ENCODE measurements at regions not wholly inside any gene's neighbourhood (a gene's known extent, or its start where the extent isn't known, plus 50 kb on each side); places are given as distances from the start of the nearest gene placed in this dataset.

DNA sequence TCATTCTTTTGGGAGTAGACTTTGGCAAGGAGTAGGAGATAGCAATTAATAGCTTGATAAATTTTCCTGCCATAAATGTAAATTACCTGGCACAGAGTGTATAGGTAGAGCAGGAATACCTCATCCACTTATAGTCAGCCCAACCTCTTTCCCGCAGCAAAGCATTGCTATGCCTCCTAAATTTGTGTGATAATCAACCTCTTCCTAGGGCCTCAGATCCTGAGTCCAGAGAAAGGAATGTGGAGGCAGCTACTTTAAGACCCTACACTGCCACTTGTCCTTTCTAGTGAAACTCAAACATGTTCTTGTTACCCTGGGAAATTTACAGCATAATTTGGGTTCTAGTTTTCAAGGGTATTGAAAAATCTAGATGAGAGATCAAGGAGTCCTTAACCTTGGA lies 919.0 kb downstream of the RAPGEF2 start:
- Histone ChIP-seq H3K4me2 (ENCODE audit: extremely low read depth, insufficient read depth, low read length) (no peak overlapping the region), H3K9ac (ENCODE audit: insufficient read depth, low read length) (no peak overlapping the region), H3K4me1 (ENCODE audit: control insufficient read depth, extremely low read depth, insufficient read depth, low read length) (no peaks in the 10 kb centered on the region), H3K4me3 (replicated peaks in 1 of 4; ENCODE audit: control extremely low read depth in 1 of 4, insufficient read depth in 1 of 4, low read depth in 3 of 4, low read length in 4 of 4) (no peak overlapping the region), H3K27ac (ENCODE audit: insufficient read depth, low read length) (no peak overlapping the region), H3K9me3 (ENCODE audit: control insufficient read depth, insufficient read depth, low read depth, low read length) (no peaks in the 10 kb centered on the region), H3K36me3 (ENCODE audit: control insufficient read depth, insufficient read depth, low read length) (no peaks in the 10 kb centered on the region), H3K27me3 (ENCODE audit: control insufficient read depth, insufficient read depth, low read length) (no peaks in the 10 kb centered on the region), H4K20me1 (ENCODE audit: control insufficient read depth, extremely low read depth, insufficient read depth, low read length) (no peaks in the 10 kb centered on the region), H3K79me2 (ENCODE audit: control insufficient read depth, insufficient read depth, low read length) (no peaks in the 10 kb centered on the region), H2AFZ (ENCODE audit: low read length) (no peak overlapping the region)
- DNase-seq (ENCODE audit: low read depth in 2 of 2) = no peak
- TF ChIP-seq, protein P1, sequence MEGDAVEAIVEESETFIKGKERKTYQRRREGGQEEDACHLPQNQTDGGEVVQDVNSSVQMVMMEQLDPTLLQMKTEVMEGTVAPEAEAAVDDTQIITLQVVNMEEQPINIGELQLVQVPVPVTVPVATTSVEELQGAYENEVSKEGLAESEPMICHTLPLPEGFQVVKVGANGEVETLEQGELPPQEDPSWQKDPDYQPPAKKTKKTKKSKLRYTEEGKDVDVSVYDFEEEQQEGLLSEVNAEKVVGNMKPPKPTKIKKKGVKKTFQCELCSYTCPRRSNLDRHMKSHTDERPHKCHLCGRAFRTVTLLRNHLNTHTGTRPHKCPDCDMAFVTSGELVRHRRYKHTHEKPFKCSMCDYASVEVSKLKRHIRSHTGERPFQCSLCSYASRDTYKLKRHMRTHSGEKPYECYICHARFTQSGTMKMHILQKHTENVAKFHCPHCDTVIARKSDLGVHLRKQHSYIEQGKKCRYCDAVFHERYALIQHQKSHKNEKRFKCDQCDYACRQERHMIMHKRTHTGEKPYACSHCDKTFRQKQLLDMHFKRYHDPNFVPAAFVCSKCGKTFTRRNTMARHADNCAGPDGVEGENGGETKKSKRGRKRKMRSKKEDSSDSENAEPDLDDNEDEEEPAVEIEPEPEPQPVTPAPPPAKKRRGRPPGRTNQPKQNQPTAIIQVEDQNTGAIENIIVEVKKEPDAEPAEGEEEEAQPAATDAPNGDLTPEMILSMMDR (conservative IDR thresholded peaks at IDR 0.05 in 1 of 2, IDR thresholded peaks at IDR 0.05 in 1 of 2; ENCODE audit: low read depth in 1 of 2, low read length in 2 of 2) = no peak
- TF ChIP-seq EZH2 (IDR thresholded peaks at IDR 0.05; ENCODE audit: low read length, missing control alignments) = no peak

DNA sequence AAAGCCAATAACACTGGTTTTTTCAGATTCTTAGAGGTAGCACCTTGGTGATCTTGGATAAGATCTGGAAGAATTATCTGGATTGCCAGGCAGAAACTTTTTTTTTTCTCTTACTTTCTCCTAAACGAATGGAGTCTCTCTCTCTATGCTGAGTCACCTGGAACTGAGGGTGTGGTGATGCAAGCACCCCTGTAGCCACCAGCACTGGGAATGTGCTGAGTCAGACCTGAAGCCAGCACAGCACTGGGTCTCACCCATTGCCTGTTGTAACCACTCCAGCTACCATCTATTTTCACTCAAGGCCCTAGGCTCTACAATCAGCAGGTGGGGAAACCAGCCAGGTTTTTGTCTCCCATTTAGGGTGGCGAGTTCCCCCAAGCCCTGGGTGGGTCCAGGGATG lies 923.8 kb downstream of the RAPGEF2 start:
- no peak overlapping the region for H3K4me3 ChIP-seq (replicated peaks in 1 of 4; ENCODE audit: control extremely low read depth in 1 of 4, insufficient read depth in 1 of 4, low read depth in 3 of 4, low read length in 4 of 4)
- H3K9me3 ChIP-seq (ENCODE audit: control insufficient read depth, insufficient read depth, low read depth, low read length) = no peaks in the 10 kb centered on the region
- H3K36me3 ChIP-seq (ENCODE audit: control insufficient read depth, insufficient read depth, low read length) = no peaks in the 10 kb centered on the region
- H3K79me2 ChIP-seq (ENCODE audit: control insufficient read depth, insufficient read depth, low read length) = no peaks in the 10 kb centered on the region
- H3K4me1 ChIP-seq (ENCODE audit: control insufficient read depth, extremely low read depth, insufficient read depth, low read length) = no peaks in the 10 kb centered on the region
- peak in 1 of 2 donors; percentile 47 for DNase-seq (ENCODE audit: low read depth in 2 of 2)
- H3K4me2 ChIP-seq (ENCODE audit: extremely low read depth, insufficient read depth, low read length) = no peak overlapping the region
- H3K27ac ChIP-seq (ENCODE audit: insufficient read depth, low read length) = no peak overlapping the region
- H4K20me1 ChIP-seq (ENCODE audit: control insufficient read depth, extremely low read depth, insufficient read depth, low read length) = no peaks in the 10 kb centered on the region
- TF ChIP-seq EZH2 (IDR thresholded peaks at IDR 0.05; ENCODE audit: low read length, missing control alignments) = no peak
- TF ChIP-seq, protein P1 (conservative IDR thresholded peaks at IDR 0.05 in 1 of 2, IDR thresholded peaks at IDR 0.05 in 1 of 2; ENCODE audit: low read depth in 1 of 2, low read length in 2 of 2) = no peak
- H3K27me3 ChIP-seq (ENCODE audit: control insufficient read depth, insufficient read depth, low read length) = no peaks in the 10 kb centered on the region
- H3K9ac ChIP-seq (ENCODE audit: insufficient read depth, low read length) = no peak overlapping the region
- no peak overlapping the region for H2AFZ ChIP-seq (ENCODE audit: low read length)

GRCh38 chr4:160034501-160034900 lies 931.6 kb downstream of the RAPGEF2 start:
- H3K4me2 ChIP-seq (ENCODE audit: extremely low read depth, insufficient read depth, low read length) = no peak overlapping the region
- no peaks in the 10 kb centered on the region for H4K20me1 ChIP-seq (ENCODE audit: control insufficient read depth, extremely low read depth, insufficient read depth, low read length)
- H3K27me3 ChIP-seq (ENCODE audit: control insufficient read depth, insufficient read depth, low read length) = no peaks in the 10 kb centered on the region
- no peaks in the 10 kb centered on the region for H3K9me3 ChIP-seq (ENCODE audit: control insufficient read depth, insufficient read depth, low read depth, low read length)
- TF ChIP-seq EZH2 (IDR thresholded peaks at IDR 0.05; ENCODE audit: low read length, missing control alignments) = no peak
- TF ChIP-seq, protein P1 (conservative IDR thresholded peaks at IDR 0.05 in 1 of 2, IDR thresholded peaks at IDR 0.05 in 1 of 2; ENCODE audit: low read depth in 1 of 2, low read length in 2 of 2) = no peak
- H3K4me1 ChIP-seq (ENCODE audit: control insufficient read depth, extremely low read depth, insufficient read depth, low read length) = no peaks in the 10 kb centered on the region
- H3K9ac ChIP-seq (ENCODE audit: insufficient read depth, low read length) = no peak overlapping the region
- DNase-seq (ENCODE audit: low read depth in 2 of 2) = peak in 1 of 2 donors; percentile 1
- H3K4me3 ChIP-seq (replicated peaks in 1 of 4; ENCODE audit: control extremely low read depth in 1 of 4, insufficient read depth in 1 of 4, low read depth in 3 of 4, low read length in 4 of 4) = no peak overlapping the region
- H2AFZ ChIP-seq (ENCODE audit: low read length) = no peak overlapping the region
- no peaks in the 10 kb centered on the region for H3K79me2 ChIP-seq (ENCODE audit: control insufficient read depth, insufficient read depth, low read length)
- no peak overlapping the region for H3K27ac ChIP-seq (ENCODE audit: insufficient read depth, low read length)
- no peaks in the 10 kb centered on the region for H3K36me3 ChIP-seq (ENCODE audit: control insufficient read depth, insufficient read depth, low read length)

Data from fibroblast of lung (primary cell).